ENCODE measurements at regions not wholly inside any gene's neighbourhood (a gene's known extent, or its start where the extent isn't known, plus 50 kb on each side); places are given as distances from the start of the nearest gene placed in this dataset.

GRCh38 chr3:177478170-177478867 lies 281.0 kb upstream of the TBL1XR1 start:
- TF ChIP-seq POLR2A (IDR thresholded peaks at IDR 0.05; ENCODE audit: low read depth, low read length) (no peak), POLR2AphosphoS5 (IDR thresholded peaks at IDR 0.05; ENCODE audit: low read depth, low read length) (no peak), TAF1 (IDR thresholded peaks at IDR 0.05; ENCODE audit: borderline replicate concordance, low read depth, low read length) (no peak)
